ENCODE measurements at regions not wholly inside any gene's neighbourhood (a gene's known extent, or its start where the extent isn't known, plus 50 kb on each side); places are given as distances from the start of the nearest gene placed in this dataset.
"Not testable (repeated sequence)": the region's sequence is repeated elsewhere in the genome, so short reads cannot be mapped to it uniquely, and the experiment has no call there.

DNA sequence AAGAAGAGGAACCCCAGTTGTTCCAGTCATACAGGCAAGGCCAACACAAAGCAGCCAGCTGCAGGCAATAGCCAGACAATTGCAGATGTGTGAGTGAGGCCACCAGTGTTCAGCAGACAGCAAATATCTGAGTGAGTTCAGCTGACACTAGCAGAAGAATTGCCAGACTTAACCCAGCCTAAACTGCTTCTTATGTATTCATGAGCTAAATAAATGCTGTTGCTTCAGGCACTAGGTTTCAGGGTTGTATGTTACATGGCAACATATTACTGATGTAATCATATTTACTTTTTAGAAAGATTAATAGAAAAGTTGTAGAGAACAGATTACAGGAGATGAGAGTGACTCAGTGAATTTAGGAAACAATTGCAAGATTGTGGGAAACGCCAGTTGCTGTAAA lies 129.8 kb upstream of the CHODL start:
- no peak for DNase-seq
- no peak overlapping the region for H3K4me3 ChIP-seq (ENCODE audit: low read depth, low read length)
- H3K4me1 ChIP-seq (ENCODE audit: control insufficient read depth, insufficient read depth, low read length, poor library complexity, severe bottlenecking), result no peaks in the 10 kb centered on the region
- Mint-ChIP-seq H3K27me3 (no peaks in the 10 kb centered on the region), H3K9me3 (peaks cover 0 to 13% (median 3%) of the 10 kb centered on the region in 7 donors), H3K4me1 (no peaks in the 10 kb centered on the region), H3K4me3 (no peak overlapping the region), H3K36me3 (no peaks in the 10 kb centered on the region), H3K27ac (no peak overlapping the region)
- H3K36me3 ChIP-seq (ENCODE audit: control insufficient read depth, insufficient read depth, low read length), result no peaks in the 10 kb centered on the region
- H3K27me3 ChIP-seq (ENCODE audit: control insufficient read depth, insufficient read depth, low read length), result no peaks in the 10 kb centered on the region
- no peak for ATAC-seq (ENCODE audit: low read depth in 2 of 2)
- no peak overlapping the region for H3K27ac ChIP-seq (ENCODE audit: insufficient read depth, low read length, poor library complexity, severe bottlenecking)
- H3K9me3 ChIP-seq (ENCODE audit: control insufficient read depth in 2 of 2, low read length in 2 of 2), result no peaks in the 10 kb centered on the region

DNA sequence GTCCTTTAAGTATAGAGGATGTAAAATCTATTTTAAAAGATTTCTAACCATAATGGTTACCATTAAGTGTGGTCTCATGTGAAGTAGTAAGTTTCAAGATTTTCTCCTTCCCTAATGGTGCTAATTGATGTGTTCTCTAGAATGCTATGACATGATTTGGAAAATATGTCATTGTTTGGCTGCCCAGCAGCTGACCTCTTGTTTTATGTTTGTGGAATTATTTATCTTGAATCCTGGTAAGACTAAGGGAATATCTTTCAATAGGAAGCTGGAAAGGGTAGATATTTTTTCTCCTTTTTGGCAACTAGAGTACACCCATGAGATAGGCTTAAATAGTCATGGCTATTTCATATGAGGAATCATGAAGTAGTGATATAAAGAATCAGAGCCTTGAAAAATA lies 139.8 kb upstream of the CHODL start:
- Histone ChIP-seq H3K4me3 (ENCODE audit: low read depth, low read length) (no peak overlapping the region), H3K27ac (ENCODE audit: insufficient read depth, low read length, poor library complexity, severe bottlenecking) (no peak overlapping the region), H3K9me3 (ENCODE audit: control insufficient read depth in 2 of 2, low read length in 2 of 2) (peaks cover 0 to 2% of the 10 kb centered on the region in 2 experiments), H3K4me1 (ENCODE audit: control insufficient read depth, insufficient read depth, low read length, poor library complexity, severe bottlenecking) (no peaks in the 10 kb centered on the region), H3K27me3 (ENCODE audit: control insufficient read depth, insufficient read depth, low read length) (no peaks in the 10 kb centered on the region), H3K36me3 (ENCODE audit: control insufficient read depth, insufficient read depth, low read length) (no peaks in the 10 kb centered on the region)
- no peak for DNase-seq
- no peak for ATAC-seq (ENCODE audit: low read depth in 2 of 2)
- Mint-ChIP-seq H3K36me3 (no peaks in the 10 kb centered on the region), H3K27ac (no peak overlapping the region), H3K9me3 (peaks cover 0 to 15% (median 2%) of the 10 kb centered on the region in 7 donors), H3K4me3 (peak overlapping the region in 1 of 4 donors; percentile 47), H3K27me3 (no peaks in the 10 kb centered on the region), H3K4me1 (no peaks in the 10 kb centered on the region)

DNA sequence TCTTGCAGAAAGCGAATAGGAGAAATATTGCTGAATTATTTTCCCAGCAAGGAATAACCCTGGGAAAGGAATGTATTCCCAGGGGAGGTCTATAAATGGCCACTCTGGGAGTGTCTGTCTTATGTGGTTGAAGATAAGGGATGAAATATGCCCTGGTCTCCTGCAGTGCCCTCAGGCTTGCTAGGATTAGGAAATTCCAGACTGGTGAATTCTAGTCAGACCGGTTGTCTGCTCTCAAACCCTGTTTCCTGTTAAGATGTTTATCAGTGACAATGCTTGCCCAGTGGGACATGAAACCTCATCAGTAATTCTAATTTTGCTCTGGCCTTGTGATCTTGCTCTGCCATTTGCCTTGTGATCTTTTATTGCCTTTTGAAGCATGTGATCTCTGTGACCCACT lies 148.2 kb upstream of the CHODL start:
- H3K36me3 ChIP-seq (ENCODE audit: control insufficient read depth, insufficient read depth, low read length); H3K4me3 ChIP-seq (ENCODE audit: low read depth, low read length); H3K4me3 Mint-ChIP-seq; H3K27ac Mint-ChIP-seq; ATAC-seq (ENCODE audit: low read depth in 2 of 2); H3K27me3 Mint-ChIP-seq; H3K4me1 ChIP-seq (ENCODE audit: control insufficient read depth, insufficient read depth, low read length, poor library complexity, severe bottlenecking); H3K4me1 Mint-ChIP-seq; H3K27ac ChIP-seq (ENCODE audit: insufficient read depth, low read length, poor library complexity, severe bottlenecking); DNase-seq; H3K27me3 ChIP-seq (ENCODE audit: control insufficient read depth, insufficient read depth, low read length); H3K36me3 Mint-ChIP-seq: not testable (repeated sequence)
- H3K9me3 ChIP-seq (ENCODE audit: control insufficient read depth in 2 of 2, low read length in 2 of 2), result peaks cover 11 to 18% of the 10 kb centered on the region in 2 experiments
- H3K9me3 Mint-ChIP-seq, result peaks cover 10 to 54% (median 18%) of the 10 kb centered on the region in 7 donors

DNA sequence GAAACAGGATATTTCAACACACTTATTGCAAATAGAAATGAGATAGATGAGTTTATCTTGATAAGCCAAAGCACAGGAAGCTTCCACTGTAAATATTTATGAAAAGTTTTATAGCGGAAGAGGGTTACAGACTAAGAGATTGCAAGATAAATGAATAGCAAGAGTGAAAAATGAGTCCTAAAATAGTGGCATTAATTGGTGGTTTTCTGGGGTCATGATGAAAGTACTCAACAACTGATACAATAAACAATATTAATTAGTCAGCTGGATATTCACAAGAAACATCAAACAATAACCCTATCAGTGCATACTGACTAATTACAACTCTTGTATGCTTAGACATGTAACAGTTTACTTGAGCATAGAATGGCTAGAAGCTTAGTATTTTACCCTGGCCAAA lies 154.8 kb upstream of the CHODL start:
- H3K27me3 Mint-ChIP-seq, result no peaks in the 10 kb centered on the region
- Histone ChIP-seq H3K4me1 (ENCODE audit: control insufficient read depth, insufficient read depth, low read length, poor library complexity, severe bottlenecking) (no peaks in the 10 kb centered on the region), H3K27ac (ENCODE audit: insufficient read depth, low read length, poor library complexity, severe bottlenecking) (no peak overlapping the region), H3K27me3 (ENCODE audit: control insufficient read depth, insufficient read depth, low read length) (no peaks in the 10 kb centered on the region), H3K36me3 (ENCODE audit: control insufficient read depth, insufficient read depth, low read length) (no peaks in the 10 kb centered on the region), H3K9me3 (ENCODE audit: control insufficient read depth in 2 of 2, low read length in 2 of 2) (peaks cover 6 to 17% of the 10 kb centered on the region in 2 experiments), H3K4me3 (ENCODE audit: low read depth, low read length) (no peak overlapping the region)
- H3K9me3 Mint-ChIP-seq, result peaks cover 4 to 50% (median 16%) of the 10 kb centered on the region in 7 donors
- no peak overlapping the region for H3K4me3 Mint-ChIP-seq
- no peak for ATAC-seq (ENCODE audit: low read depth in 2 of 2)
- no peak overlapping the region for H3K27ac Mint-ChIP-seq
- peaks cover 0 to 5% (median 0%) of the 10 kb centered on the region in 4 donors for H3K4me1 Mint-ChIP-seq
- no peak for DNase-seq
- H3K36me3 Mint-ChIP-seq, result no peaks in the 10 kb centered on the region

DNA sequence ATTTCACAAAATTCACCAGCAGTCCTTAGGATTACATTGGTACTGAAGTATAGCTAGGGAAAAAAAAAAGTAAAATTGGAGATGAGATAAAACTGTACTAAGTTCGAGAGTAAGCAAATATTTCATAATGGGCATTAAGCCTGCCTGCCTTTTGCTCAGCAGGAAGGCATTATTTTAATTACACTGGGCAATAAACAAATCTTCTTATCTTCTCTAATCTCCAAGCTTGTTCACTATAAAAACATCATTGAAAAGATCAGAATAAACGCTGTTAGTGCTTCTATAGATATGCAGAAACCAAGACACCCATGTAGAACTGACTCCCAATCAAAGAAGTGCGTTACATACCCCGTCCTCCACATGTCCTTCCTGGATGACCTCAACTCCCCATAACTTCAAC lies 174.2 kb upstream of the CHODL start:
- no peak for ATAC-seq (ENCODE audit: low read depth in 2 of 2)

DNA sequence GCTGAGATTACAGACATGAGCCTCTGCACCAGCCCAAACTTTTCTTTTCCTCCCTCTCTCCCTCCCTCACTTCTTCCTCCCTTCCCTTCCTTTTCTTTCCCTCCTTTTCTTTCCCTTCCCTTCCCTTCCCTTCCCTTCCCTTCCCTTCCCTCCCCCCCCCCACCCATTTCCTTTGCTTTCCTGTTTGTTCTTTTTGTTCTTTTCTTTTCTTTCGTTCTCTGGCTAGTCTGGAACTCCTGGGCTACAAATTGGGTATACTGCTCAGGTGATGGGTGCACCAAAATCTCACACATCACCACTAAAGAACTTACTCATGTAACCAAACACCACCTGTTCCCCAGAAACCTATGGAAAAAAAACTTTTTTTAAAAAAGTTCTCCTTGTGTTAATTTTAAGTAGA lies 174.8 kb upstream of the CHODL start:
- Histone ChIP-seq H3K4me1 (ENCODE audit: control insufficient read depth, insufficient read depth, low read length, poor library complexity, severe bottlenecking) (no peaks in the 10 kb centered on the region), H3K36me3 (ENCODE audit: control insufficient read depth, insufficient read depth, low read length) (no peaks in the 10 kb centered on the region), H3K27ac (ENCODE audit: insufficient read depth, low read length, poor library complexity, severe bottlenecking) (no peak overlapping the region), H3K9me3 (ENCODE audit: control insufficient read depth in 2 of 2, low read length in 2 of 2) (no peaks in the 10 kb centered on the region), H3K4me3 (ENCODE audit: low read depth, low read length) (no peak overlapping the region), H3K27me3 (ENCODE audit: control insufficient read depth, insufficient read depth, low read length) (no peaks in the 10 kb centered on the region)
- ATAC-seq (ENCODE audit: low read depth in 2 of 2) (no peak), DNase-seq (no peak)
- Mint-ChIP-seq H3K4me1 (no peaks in the 10 kb centered on the region), H3K27me3 (no peaks in the 10 kb centered on the region), H3K4me3 (no peak overlapping the region), H3K27ac (no peak overlapping the region), H3K9me3 (peaks cover 0 to 3% (median 1%) of the 10 kb centered on the region in 7 donors), H3K36me3 (no peaks in the 10 kb centered on the region)

More for the DNA sequence above, 174.2 kb upstream of the CHODL start:
- no peak overlapping the region for H3K4me3 Mint-ChIP-seq
- H3K4me1 ChIP-seq (ENCODE audit: control insufficient read depth, insufficient read depth, low read length, poor library complexity, severe bottlenecking), result no peaks in the 10 kb centered on the region
- peaks cover 0 to 3% (median 1%) of the 10 kb centered on the region in 7 donors for H3K9me3 Mint-ChIP-seq
- H3K27ac Mint-ChIP-seq, result no peak overlapping the region
- H3K4me1 Mint-ChIP-seq, result no peaks in the 10 kb centered on the region
- no peak overlapping the region for H3K27ac ChIP-seq (ENCODE audit: insufficient read depth, low read length, poor library complexity, severe bottlenecking)
- no peaks in the 10 kb centered on the region for H3K27me3 Mint-ChIP-seq
- no peak for DNase-seq
- H3K27me3 ChIP-seq (ENCODE audit: control insufficient read depth, insufficient read depth, low read length), result no peaks in the 10 kb centered on the region
- H3K36me3 ChIP-seq (ENCODE audit: control insufficient read depth, insufficient read depth, low read length), result no peaks in the 10 kb centered on the region
- no peak overlapping the region for H3K4me3 ChIP-seq (ENCODE audit: low read depth, low read length)
- H3K9me3 ChIP-seq (ENCODE audit: control insufficient read depth in 2 of 2, low read length in 2 of 2), result no peaks in the 10 kb centered on the region
- no peaks in the 10 kb centered on the region for H3K36me3 Mint-ChIP-seq

DNA sequence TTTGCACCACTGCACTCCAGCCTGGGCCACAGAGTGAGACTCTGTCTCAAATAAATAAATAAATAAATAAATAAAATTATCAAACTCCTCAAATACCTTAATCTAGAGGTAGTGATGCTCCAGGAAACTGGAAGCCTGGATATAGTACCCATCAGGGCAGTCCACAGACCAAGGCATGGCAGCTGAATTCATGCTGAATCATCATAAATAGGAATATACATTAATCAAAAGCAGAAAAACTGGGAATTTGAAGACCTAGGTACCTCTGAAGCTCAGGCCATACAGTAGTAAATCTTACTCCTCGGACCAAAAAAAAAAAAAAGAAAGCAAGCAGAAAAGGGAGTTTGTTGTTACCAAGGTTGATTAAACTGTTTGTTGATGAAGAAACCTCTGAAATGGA lies 184.2 kb upstream of the CHODL start:
- no peaks in the 10 kb centered on the region for H3K27me3 Mint-ChIP-seq
- H3K4me1 Mint-ChIP-seq, result no peaks in the 10 kb centered on the region
- no peak overlapping the region for H3K4me3 Mint-ChIP-seq
- H3K9me3 ChIP-seq (ENCODE audit: control insufficient read depth in 2 of 2, low read length in 2 of 2), result no peaks in the 10 kb centered on the region
- no peaks in the 10 kb centered on the region for H3K4me1 ChIP-seq (ENCODE audit: control insufficient read depth, insufficient read depth, low read length, poor library complexity, severe bottlenecking)
- ATAC-seq (ENCODE audit: low read depth in 2 of 2), result no peak
- peaks cover 0 to 12% (median 8%) of the 10 kb centered on the region in 7 donors for H3K9me3 Mint-ChIP-seq
- no peaks in the 10 kb centered on the region for H3K36me3 ChIP-seq (ENCODE audit: control insufficient read depth, insufficient read depth, low read length)
- no peaks in the 10 kb centered on the region for H3K36me3 Mint-ChIP-seq
- H3K27ac Mint-ChIP-seq, result no peak overlapping the region
- no peaks in the 10 kb centered on the region for H3K27me3 ChIP-seq (ENCODE audit: control insufficient read depth, insufficient read depth, low read length)
- H3K4me3 ChIP-seq (ENCODE audit: low read depth, low read length), result no peak overlapping the region
- no peak overlapping the region for H3K27ac ChIP-seq (ENCODE audit: insufficient read depth, low read length, poor library complexity, severe bottlenecking)
- DNase-seq, result no peak

DNA sequence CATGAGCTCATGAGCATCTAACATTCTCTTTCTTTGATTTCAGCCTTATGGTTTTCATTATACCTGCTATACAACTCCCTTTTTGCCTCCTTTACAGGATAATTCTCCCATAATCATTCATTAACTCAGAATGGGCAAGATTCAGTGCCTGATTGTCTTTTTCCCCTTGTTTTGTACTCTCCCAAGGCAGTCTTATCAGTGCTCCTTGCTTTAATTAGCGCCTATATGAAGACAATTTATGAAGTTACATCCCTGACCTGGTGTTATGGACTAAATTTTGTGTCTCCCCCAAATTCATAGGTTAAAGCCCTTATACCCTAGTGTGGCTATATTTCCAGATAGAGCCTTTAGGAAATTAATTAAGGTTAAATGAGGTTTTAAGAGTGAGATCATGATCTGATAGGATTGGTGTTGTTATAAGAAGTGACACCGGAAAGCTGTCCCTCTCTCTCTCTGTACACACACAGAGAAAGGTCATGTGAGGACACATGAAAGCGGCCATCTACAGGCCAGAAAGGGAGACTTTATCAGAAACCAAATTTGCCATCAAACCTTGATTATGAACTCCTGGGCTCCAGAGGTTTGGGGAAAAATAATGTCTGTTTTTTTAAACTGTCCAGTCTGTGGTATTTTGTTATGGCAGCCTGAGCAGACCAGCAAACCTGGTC lies 185.8 kb upstream of the CHODL start:
- H3K27me3 ChIP-seq (ENCODE audit: control insufficient read depth, insufficient read depth, low read length), result no peaks in the 10 kb centered on the region
- no peaks in the 10 kb centered on the region for H3K9me3 ChIP-seq (ENCODE audit: control insufficient read depth in 2 of 2, low read length in 2 of 2)
- Mint-ChIP-seq H3K9me3 (peaks cover 0 to 13% (median 6%) of the 10 kb centered on the region in 7 donors), H3K36me3 (no peaks in the 10 kb centered on the region), H3K27ac (no peak overlapping the region), H3K4me1 (no peaks in the 10 kb centered on the region), H3K4me3 (no peak overlapping the region), H3K27me3 (no peaks in the 10 kb centered on the region)
- no peaks in the 10 kb centered on the region for H3K36me3 ChIP-seq (ENCODE audit: control insufficient read depth, insufficient read depth, low read length)
- no peak overlapping the region for H3K27ac ChIP-seq (ENCODE audit: insufficient read depth, low read length, poor library complexity, severe bottlenecking)
- ATAC-seq (ENCODE audit: low read depth in 2 of 2) (no peak), DNase-seq (no peak)
- no peaks in the 10 kb centered on the region for H3K4me1 ChIP-seq (ENCODE audit: control insufficient read depth, insufficient read depth, low read length, poor library complexity, severe bottlenecking)
- no peak overlapping the region for H3K4me3 ChIP-seq (ENCODE audit: low read depth, low read length)

Measured in CD4-positive, CD25-positive, alpha-beta regulatory T cell (primary cell).